B cell (primary cell): ENCODE measurements at regions not wholly inside any gene's neighbourhood (a gene's known extent, or its start where the extent isn't known, plus 50 kb on each side); places are given as distances from the start of the nearest gene placed in this dataset.

Experiments used
- CTCF ChIP-seq: fragments of 200-600 bp; IDR thresholded peaks from one replicate; pipeline ENCODE4 v1.8.0; 2022; ENCODE audit warnings: antibody characterized with exemption, mild to moderate bottlenecking
- EZH2 ChIP-seq: IDR thresholded peaks from 2 replicates; pipeline ENCODE4 v1.6.1; 2012; ENCODE audit warnings: borderline replicate concordance, low read depth, mild to moderate bottlenecking, moderate library complexity, low read length; ENCODE audit not compliant: insufficient read depth, poor library complexity, severe bottlenecking

GRCh38 chr4:100118181-100118580 is 72.1 kb downstream of the DDIT4L start:
- TF ChIP-seq CTCF = no peak
- TF ChIP-seq EZH2 = no peak
